K562 (cell line): ENCODE measurements at regions not wholly inside any gene's neighbourhood (a gene's known extent, or its start where the extent isn't known, plus 50 kb on each side); places are given as distances from the start of the nearest gene placed in this dataset.

ENCODE experiments used
- ATAC-seq: fragments of 200-7000 bp; cut with Tn5 transposase; 3 replicates; pipeline ENCODE4 v1.9.1; 2020; ENCODE audit warnings: moderate library complexity
- BruUV-seq: library from RNA; stranded (reverse); fragments of 400-500 nt; replicated peaks from 2 replicates; lab custom pipeline; 2021; lab: Mats Ljungman, UMichigan
- CTCF ChIA-PET: fragments of 300-600 bp; formaldehyde crosslinking; extraction: SDS; loops from one replicate; lab custom pipeline; 2021; ENCODE audit warnings: low intra/inter-chr PET ratio; lab: Yijun Ruan, JAX
- POLR2A ChIA-PET: fragments of 300-600, 350-650 bp; sonication (Branson Sonifier 250); formaldehyde crosslinking; extraction: SDS; loops from one replicate; lab custom pipeline; 2021; ENCODE audit warnings: antibody characterized with exemption, inconsistent platforms; lab: Yijun Ruan, JAX
- DNase-seq, 4 experiments: peaks; one replicate each; pipeline versions ENCODE4 v3.0.0 to v3.0.0-alpha.2; 2011 to 2018; ENCODE audit warnings: low spot score in 3 of 4, mixed read lengths in 3 of 4; ENCODE audit errors: extremely low read depth in 1 of 4
- FAIRE-seq: peaks from 2 replicates; lab custom pipeline; 2011; peaks lifted over from hg19 to GRCh38; lab: Jason Lieb, UNC
- H2AFZ ChIP-seq: 2 replicates; pipeline ENCODE4 v1.6.0; 2011; ENCODE audit warnings: low read depth, low read length, control low read depth, inconsistent platforms
- H3K27ac ChIP-seq: fragments of 200-600 bp; 3 replicates; pipeline ENCODE4 v1.8.0; 2011; ENCODE audit warnings: low read depth, mild to moderate bottlenecking, control low read depth, inconsistent platforms, low read length, moderate library complexity, mixed read lengths; ENCODE audit errors: extremely low read depth
- H3K27me3 ChIP-seq, 2 experiments: fragments of 300-600 bp in 1 of 2; 2 replicates in 1 of 2; 3 replicates in 1 of 2; pipeline versions ENCODE4 v1.6.0 to v1.8.0; 2011; ENCODE audit warnings: inconsistent platforms in 2 of 2, low read length in 2 of 2, mild to moderate bottlenecking in 1 of 2, mixed read lengths in 1 of 2, moderate library complexity in 1 of 2; ENCODE audit not compliant: control insufficient read depth in 2 of 2, insufficient read depth in 2 of 2
- H3K36me3 ChIP-seq: fragments of 300-600 bp; 3 replicates; pipeline ENCODE4 v1.8.0; 2011; ENCODE audit warnings: mild to moderate bottlenecking, low read length, inconsistent platforms; ENCODE audit not compliant: control insufficient read depth, insufficient read depth
- H3K4me1 ChIP-seq, 2 experiments: fragments of 200-600 bp in 1 of 2; replicated peaks in 1 of 2; 2 replicates in 1 of 2; 3 replicates in 1 of 2; pipeline versions ENCODE4 v1.5.1 to v1.8.0; 2011; ENCODE audit warnings: inconsistent platforms in 2 of 2, low read length in 2 of 2, mild to moderate bottlenecking in 1 of 2, mixed read lengths in 1 of 2, moderate library complexity in 1 of 2; ENCODE audit not compliant: control insufficient read depth in 2 of 2, insufficient read depth in 2 of 2
- H3K4me2 ChIP-seq: 2 replicates; pipeline ENCODE4 v1.6.1; 2011; ENCODE audit warnings: low read length, control low read depth, inconsistent platforms, mixed read lengths; ENCODE audit not compliant: insufficient read depth
- H3K4me3 ChIP-seq: fragments of 200-600 bp; sonication (generic), shearing (Covaris generic); 2 replicates; pipeline ENCODE4 v1.5.1; 2016; ENCODE audit warnings: control low read depth, inconsistent platforms
- H3K79me2 ChIP-seq: fragments of 200-600 bp; 3 replicates; pipeline ENCODE4 v1.8.0; 2011; ENCODE audit warnings: low read length, inconsistent platforms; ENCODE audit not compliant: control insufficient read depth, insufficient read depth
- H3K9ac ChIP-seq, 2 experiments: 2 replicates each; pipeline versions ENCODE4 v1.6.0 to v1.6.1; 2011; ENCODE audit warnings: low read depth in 2 of 2, low read length in 2 of 2, control low read depth in 1 of 2, inconsistent platforms in 1 of 2, mild to moderate bottlenecking in 1 of 2, mixed read lengths in 1 of 2; ENCODE audit not compliant: insufficient read depth in 1 of 2
- H3K9me1 ChIP-seq: one replicate; pipeline ENCODE4 v1.6.0; 2011; ENCODE audit warnings: inconsistent platforms, mild to moderate bottlenecking, low read length, moderate library complexity; ENCODE audit not compliant: control insufficient read depth, insufficient read depth
- H3K9me3 ChIP-seq: replicated peaks from 2 replicates; pipeline ENCODE4 v1.5.1; 2011; ENCODE audit warnings: low read depth, low read length, inconsistent platforms; ENCODE audit not compliant: control insufficient read depth, insufficient read depth
- H4K20me1 ChIP-seq: replicated peaks from 2 replicates; pipeline ENCODE4 v1.6.1; 2011; ENCODE audit warnings: low read length, inconsistent platforms, mixed read lengths; ENCODE audit not compliant: control insufficient read depth, insufficient read depth
- CBX1 ChIP-seq: sonication (generic); IDR thresholded peaks from 2 replicates; pipeline ENCODE4 v1.6.1; 2016; ENCODE audit warnings: antibody characterized with exemption, low read depth, mild to moderate bottlenecking
- CBX3 ChIP-seq, 2 experiments: IDR thresholded peaks; 1 replicate in 1 of 2; 2 replicates in 1 of 2; pipeline ENCODE4 v1.6.1; 2012; ENCODE audit warnings: inconsistent platforms in 2 of 2, low read length in 2 of 2, borderline replicate concordance in 1 of 2, control low read depth in 1 of 2
- CBX5 ChIP-seq: IDR thresholded peaks from 2 replicates; pipeline ENCODE4 v1.6.1; 2014; ENCODE audit warnings: low read depth, borderline replicate concordance
- SMARCA5 ChIP-seq: fragments of 450-650 bp; IDR thresholded peaks from 2 replicates; pipeline ENCODE4 v1.6.1; 2016
- TAF9B ChIP-seq: fragments of 450-650 bp; IDR thresholded peaks from 2 replicates; pipeline ENCODE4 v1.6.1; 2018; ENCODE audit warnings: mild to moderate bottlenecking; ENCODE audit not compliant: partially characterized antibody
- TRIM28 ChIP-seq: fragments of 450-650 bp; IDR thresholded peaks from 2 replicates; pipeline ENCODE4 v1.6.1; 2017
- WHSC1 ChIP-seq: IDR thresholded peaks from one replicate; pipeline ENCODE4 v1.6.1; 2012; ENCODE audit warnings: low read length, control low read depth, inconsistent platforms
- XRCC3 ChIP-seq: fragments of 450-650 bp; IDR thresholded peaks from 2 replicates; pipeline ENCODE4 v1.6.1; 2017; ENCODE audit warnings: mild to moderate bottlenecking, moderate library complexity
- ZNF134 ChIP-seq: fragments of 250-450 bp; sonication (Bioruptor Pico); conservative IDR thresholded peaks from 2 replicates; pipeline ENCODE4 v1.4.0; 2020
- ZNF24 ChIP-seq: fragments of 450-650 bp; IDR thresholded peaks from 2 replicates; pipeline ENCODE4 v1.6.1; 2016
- ZNF507 ChIP-seq: conservative IDR thresholded peaks from 2 replicates; pipeline ENCODE4 v1.6.1; 2017; ENCODE audit warnings: missing genetic modification characterization, missing compliant biosample characterization
- WGBS: fragments of 100-300 bp; shearing (Covaris generic); methylation state at CpG from one replicate; pipeline ENCODE4 v1.1.6; 2016; ENCODE audit warnings: low coverage, mixed read lengths; ENCODE audit not compliant: insufficient coverage; ENCODE audit errors: missing lambda C conversion rate; 5-methylcytosine and 5-hydroxymethylcytosine counted together
- in situ Hi-C: fragments of 300-500 bp; cut with MboI; formaldehyde crosslinking; loops from 4 replicates; pipeline ENCODE4 v1.15.0; 2018; ENCODE audit warnings: inconsistent platforms, mixed read lengths
- intact Hi-C: fragments of 100-400 bp; cut with micrococcal nuclease; formaldehyde crosslinking; loops from 2 replicates; pipeline ENCODE4 v1.14.2; 2022
- TF ChIP-seq, protein P1 (sequence below): fragments of 450-650 bp; IDR thresholded peaks from 2 replicates; pipeline ENCODE4 v1.6.1; 2018; ENCODE audit warnings: mild to moderate bottlenecking, low read depth; ENCODE audit not compliant: partially characterized antibody
- TF ChIP-seq, protein P2 (sequence below): fragments of 250-450 bp; sonication (Bioruptor Pico); IDR thresholded peaks from 2 replicates; pipeline ENCODE4 v1.4.0; 2020

- CTCF ChIA-PET, result no interaction called here
- 0 out of 2 replicates have a peak, but pooled peaks have one; percentile 60 for TF ChIP-seq XRCC3
- peak; percentile 80; the same call in 1 of the 2 replicates for TF ChIP-seq CBX5
- TF ChIP-seq TRIM28, result peak; percentile 79
- TF ChIP-seq, protein P1, sequence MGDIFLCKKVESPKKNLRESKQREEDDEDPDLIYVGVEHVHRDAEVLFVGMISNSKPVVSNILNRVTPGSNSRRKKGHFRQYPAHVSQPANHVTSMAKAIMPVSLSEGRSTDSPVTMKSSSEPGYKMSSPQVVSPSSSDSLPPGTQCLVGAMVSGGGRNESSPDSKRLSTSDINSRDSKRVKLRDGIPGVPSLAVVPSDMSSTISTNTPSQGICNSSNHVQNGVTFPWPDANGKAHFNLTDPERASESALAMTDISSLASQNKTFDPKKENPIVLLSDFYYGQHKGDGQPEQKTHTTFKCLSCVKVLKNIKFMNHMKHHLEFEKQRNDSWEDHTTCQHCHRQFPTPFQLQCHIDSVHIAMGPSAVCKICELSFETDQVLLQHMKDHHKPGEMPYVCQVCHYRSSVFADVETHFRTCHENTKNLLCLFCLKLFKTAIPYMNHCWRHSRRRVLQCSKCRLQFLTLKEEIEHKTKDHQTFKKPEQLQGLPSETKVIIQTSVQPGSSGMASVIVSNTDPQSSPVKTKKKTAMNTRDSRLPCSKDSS, result peak; percentile 91
- TF ChIP-seq SMARCA5, result no peak
- peak in 1 of 2 experiments; percentile 99; a peak in 2 of 3 replicates for TF ChIP-seq CBX3 (IDR thresholded peaks at IDR 0.05; ENCODE audit: borderline replicate concordance in 1 of 2, low read length in 2 of 2)
- no peak for TF ChIP-seq ZNF507
- TF ChIP-seq, protein P2, sequence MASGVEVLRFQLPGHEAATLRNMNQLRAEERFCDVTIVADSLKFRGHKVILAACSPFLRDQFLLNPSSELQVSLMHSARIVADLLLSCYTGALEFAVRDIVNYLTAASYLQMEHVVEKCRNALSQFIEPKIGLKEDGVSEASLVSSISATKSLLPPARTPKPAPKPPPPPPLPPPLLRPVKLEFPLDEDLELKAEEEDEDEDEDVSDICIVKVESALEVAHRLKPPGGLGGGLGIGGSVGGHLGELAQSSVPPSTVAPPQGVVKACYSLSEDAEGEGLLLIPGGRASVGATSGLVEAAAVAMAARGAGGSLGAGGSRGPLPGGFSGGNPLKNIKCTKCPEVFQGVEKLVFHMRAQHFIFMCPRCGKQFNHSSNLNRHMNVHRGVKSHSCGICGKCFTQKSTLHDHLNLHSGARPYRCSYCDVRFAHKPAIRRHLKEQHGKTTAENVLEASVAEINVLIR (CRISPR knock-in tag), result no peak
- TF ChIP-seq ZNF134 (CRISPR knock-in tag), result no peak
- TF ChIP-seq TAF9B, result no peak
- peak; percentile 45; the same call in 1 of the 2 replicates for TF ChIP-seq CBX1
- TF ChIP-seq ZNF24, result no peak
- no peak for TF ChIP-seq WHSC1
- in situ Hi-C loops, result no loop called here
- WGBS, result 95% methylated on average over 3 of the region's 3 CpGs
- no peak overlapping the region for H3K4me3 ChIP-seq
- H3K9me3 ChIP-seq, result peaks cover 8% of the 10 kb centered on the region; the same call in 1 of the 2 replicates
- no peak overlapping the region for H3K9ac ChIP-seq
- DNase-seq (no peak), ATAC-seq (no peak), FAIRE-seq (no peak)
- POLR2A ChIA-PET, result no interaction called here
- H3K27me3 ChIP-seq, result no peaks in the 10 kb centered on the region
- intact Hi-C loops, result no loop called here
- H2AFZ ChIP-seq, result no peak overlapping the region
- H3K9me1 ChIP-seq, result no peaks in the 10 kb centered on the region
- H3K4me2 ChIP-seq, result no peak overlapping the region
- H3K36me3 ChIP-seq, result no peaks in the 10 kb centered on the region; the same call in 2 of the 3 replicates
- H4K20me1 ChIP-seq, result no peaks in the 10 kb centered on the region
- BruUV-seq, result no TSS peak
- H3K4me1 ChIP-seq, result no peaks in the 10 kb centered on the region
- no peak overlapping the region for H3K27ac ChIP-seq
- no peaks in the 10 kb centered on the region; the same call in 2 of the 3 replicates for H3K79me2 ChIP-seq
Observed at GRCh38 chr7:149573519-149573918, 75.9 kb upstream of the ZNF746 start.
